ENCODE measurements at regions not wholly inside any gene's neighbourhood (a gene's known extent, or its start where the extent isn't known, plus 50 kb on each side); places are given as distances from the start of the nearest gene placed in this dataset.
"Not testable (repeated sequence)": the region's sequence is repeated elsewhere in the genome, so short reads cannot be mapped to it uniquely, and the experiment has no call there.

DNA sequence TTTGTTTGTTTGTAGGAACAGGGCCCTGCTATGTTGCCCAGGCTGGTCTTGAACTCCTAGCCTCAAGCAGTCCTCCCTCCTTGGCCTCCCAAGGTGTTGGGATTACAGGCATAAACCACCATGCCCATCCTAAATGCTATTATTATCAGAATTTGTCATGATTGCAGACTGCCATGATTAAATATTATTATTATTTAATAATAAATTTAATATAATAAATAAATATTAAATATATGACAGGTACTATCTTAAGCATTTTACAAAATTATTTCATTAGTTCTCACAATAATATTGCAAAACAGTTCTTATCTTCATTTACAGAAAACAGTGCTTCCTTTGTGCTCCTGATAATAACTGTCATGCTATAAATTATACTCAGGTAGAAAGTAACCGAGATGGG lies 133.4 kb upstream of the JADE1 start:
- Histone ChIP-seq H3K9me3 (ENCODE audit: control insufficient read depth, insufficient read depth, low read length) (no peaks in the 10 kb centered on the region), H3K36me3 (ENCODE audit: insufficient read depth, low read length) (no peaks in the 10 kb centered on the region), H3K9ac (ENCODE audit: low read depth, low read length) (no peak overlapping the region), H3K4me1 (ENCODE audit: insufficient read depth, low read length) (peaks cover 19% of the 10 kb centered on the region)

- Histone ChIP-seq H3K9me3 (ENCODE audit: control insufficient read depth, insufficient read depth, low read length) (no peaks in the 10 kb centered on the region), H3K36me3 (ENCODE audit: insufficient read depth, low read length) (no peaks in the 10 kb centered on the region), H3K9ac (ENCODE audit: low read depth, low read length) (no peak overlapping the region), H3K4me1 (ENCODE audit: insufficient read depth, low read length) (peaks cover 19% of the 10 kb centered on the region)
Observed at GRCh38 chr4:128675083-128675482, 134.4 kb upstream of the JADE1 start.

- not testable (repeated sequence) for H3K9me3 ChIP-seq (ENCODE audit: control insufficient read depth, insufficient read depth, low read length); H3K9ac ChIP-seq (ENCODE audit: low read depth, low read length); H3K36me3 ChIP-seq (ENCODE audit: insufficient read depth, low read length)
- H3K4me1 ChIP-seq (ENCODE audit: insufficient read depth, low read length), result peaks cover 13% of the 10 kb centered on the region
Observed at GRCh38 chr4:128673159-128673558, 136.3 kb upstream of the JADE1 start.

GRCh38 chr4:128672596-128672995 lies 136.9 kb upstream of the JADE1 start:
- H3K36me3 ChIP-seq (ENCODE audit: insufficient read depth, low read length); H3K9me3 ChIP-seq (ENCODE audit: control insufficient read depth, insufficient read depth, low read length): not testable (repeated sequence)

GRCh38 chr4:128670513-128670912 lies 139.0 kb upstream of the JADE1 start:
- H3K9ac ChIP-seq (ENCODE audit: low read depth, low read length), result no peak overlapping the region
- peaks cover 5% of the 10 kb centered on the region; the same call in 1 of the 2 replicates for H3K4me1 ChIP-seq (ENCODE audit: insufficient read depth, low read length)
- H3K9me3 ChIP-seq (ENCODE audit: control insufficient read depth, insufficient read depth, low read length), result 0 out of 2 replicates have a peak, but pooled peaks cover 2% of the 10 kb centered on the region
- no peaks in the 10 kb centered on the region for H3K36me3 ChIP-seq (ENCODE audit: insufficient read depth, low read length)

More at GRCh38 chr4:128672596-128672995, 136.9 kb upstream of the JADE1 start:
- not testable (repeated sequence) for H3K9ac ChIP-seq (ENCODE audit: low read depth, low read length)
- peaks cover 13% of the 10 kb centered on the region for H3K4me1 ChIP-seq (ENCODE audit: insufficient read depth, low read length)

DNA sequence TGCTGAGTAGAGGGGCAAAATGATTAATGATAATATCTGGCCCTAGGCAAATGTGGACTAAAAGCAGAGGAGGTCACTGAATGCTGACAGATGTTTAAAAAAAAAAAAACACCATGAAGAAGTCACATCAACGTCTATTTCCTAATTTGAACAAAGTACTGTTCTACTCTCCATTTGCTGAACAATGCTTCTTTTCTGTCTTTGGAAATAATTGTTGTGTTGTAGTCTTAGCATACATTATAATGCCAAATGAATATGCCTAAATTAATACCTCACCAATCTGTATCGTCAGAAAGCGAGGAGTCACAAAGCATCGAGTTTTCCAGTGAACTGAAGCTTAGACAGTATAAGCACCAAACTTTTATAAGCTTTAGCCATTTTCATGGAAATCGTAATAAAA lies 140.9 kb upstream of the JADE1 start:
- 0 out of 2 replicates have a peak, but pooled peaks cover 2% of the 10 kb centered on the region for H3K9me3 ChIP-seq (ENCODE audit: control insufficient read depth, insufficient read depth, low read length)
- no peaks in the 10 kb centered on the region for H3K4me1 ChIP-seq (ENCODE audit: insufficient read depth, low read length)
- no peak overlapping the region for H3K9ac ChIP-seq (ENCODE audit: low read depth, low read length)
- H3K36me3 ChIP-seq (ENCODE audit: insufficient read depth, low read length), result no peaks in the 10 kb centered on the region

DNA sequence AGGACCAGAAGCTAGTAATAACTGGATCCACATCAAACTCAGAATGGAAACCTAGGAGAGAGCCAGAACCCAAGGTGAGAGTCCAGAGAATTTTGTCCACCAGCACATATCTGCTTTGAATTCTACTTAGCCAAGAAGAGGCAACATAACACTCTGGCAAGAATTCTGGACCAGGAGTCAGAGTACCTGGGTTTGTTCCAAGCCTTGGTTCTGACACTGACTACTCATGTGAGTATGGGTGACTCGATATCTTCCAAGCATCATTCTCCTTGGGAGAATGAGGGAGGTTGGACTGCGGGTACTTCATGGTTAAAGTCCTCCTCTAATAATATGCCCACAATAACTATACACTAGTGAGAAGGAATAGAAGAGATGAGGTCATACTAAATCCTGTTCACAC lies 144.0 kb upstream of the JADE1 start:
- H3K9me3 ChIP-seq (ENCODE audit: control insufficient read depth, insufficient read depth, low read length), result 0 out of 2 replicates have a peak, but pooled peaks cover 2% of the 10 kb centered on the region

GRCh38 chr4:128663325-128663724 lies 146.2 kb upstream of the JADE1 start:
- H3K9ac ChIP-seq (ENCODE audit: low read depth, low read length), result no peak overlapping the region
- H3K9me3 ChIP-seq (ENCODE audit: control insufficient read depth, insufficient read depth, low read length), result 0 out of 2 replicates have a peak, but pooled peaks cover 2% of the 10 kb centered on the region
- no peaks in the 10 kb centered on the region for H3K36me3 ChIP-seq (ENCODE audit: insufficient read depth, low read length)
- H3K4me1 ChIP-seq (ENCODE audit: insufficient read depth, low read length), result no peaks in the 10 kb centered on the region

More for the DNA sequence above, 144.0 kb upstream of the JADE1 start:
- Histone ChIP-seq H3K9ac (ENCODE audit: low read depth, low read length) (no peak overlapping the region), H3K4me1 (ENCODE audit: insufficient read depth, low read length) (no peaks in the 10 kb centered on the region), H3K36me3 (ENCODE audit: insufficient read depth, low read length) (no peaks in the 10 kb centered on the region)

DNA sequence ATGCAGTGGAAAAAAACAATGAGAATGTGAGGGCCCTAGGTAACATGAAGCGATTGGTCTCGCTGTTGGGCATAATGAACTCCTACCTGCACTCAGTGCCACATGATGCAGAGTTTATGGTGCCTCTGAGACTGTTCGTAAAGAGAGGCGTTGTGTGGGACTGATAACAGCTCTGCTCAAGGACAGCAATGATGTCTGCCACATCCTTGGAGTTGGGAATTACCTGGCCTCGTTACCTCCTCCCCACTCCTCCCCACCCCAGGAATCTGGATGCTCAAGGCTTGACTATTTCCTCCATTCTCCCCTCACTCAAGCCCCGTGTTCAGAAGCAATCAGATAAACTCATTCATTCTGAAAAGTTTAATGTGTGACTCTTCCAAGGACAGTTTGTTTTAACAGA lies 148.0 kb upstream of the JADE1 start:
- H3K36me3 ChIP-seq (ENCODE audit: insufficient read depth, low read length), result no peaks in the 10 kb centered on the region
- no peak overlapping the region for H3K9ac ChIP-seq (ENCODE audit: low read depth, low read length)
- 0 out of 2 replicates have a peak, but pooled peaks cover 2% of the 10 kb centered on the region for H3K9me3 ChIP-seq (ENCODE audit: control insufficient read depth, insufficient read depth, low read length)
- H3K4me1 ChIP-seq (ENCODE audit: insufficient read depth, low read length), result no peaks in the 10 kb centered on the region

DNA sequence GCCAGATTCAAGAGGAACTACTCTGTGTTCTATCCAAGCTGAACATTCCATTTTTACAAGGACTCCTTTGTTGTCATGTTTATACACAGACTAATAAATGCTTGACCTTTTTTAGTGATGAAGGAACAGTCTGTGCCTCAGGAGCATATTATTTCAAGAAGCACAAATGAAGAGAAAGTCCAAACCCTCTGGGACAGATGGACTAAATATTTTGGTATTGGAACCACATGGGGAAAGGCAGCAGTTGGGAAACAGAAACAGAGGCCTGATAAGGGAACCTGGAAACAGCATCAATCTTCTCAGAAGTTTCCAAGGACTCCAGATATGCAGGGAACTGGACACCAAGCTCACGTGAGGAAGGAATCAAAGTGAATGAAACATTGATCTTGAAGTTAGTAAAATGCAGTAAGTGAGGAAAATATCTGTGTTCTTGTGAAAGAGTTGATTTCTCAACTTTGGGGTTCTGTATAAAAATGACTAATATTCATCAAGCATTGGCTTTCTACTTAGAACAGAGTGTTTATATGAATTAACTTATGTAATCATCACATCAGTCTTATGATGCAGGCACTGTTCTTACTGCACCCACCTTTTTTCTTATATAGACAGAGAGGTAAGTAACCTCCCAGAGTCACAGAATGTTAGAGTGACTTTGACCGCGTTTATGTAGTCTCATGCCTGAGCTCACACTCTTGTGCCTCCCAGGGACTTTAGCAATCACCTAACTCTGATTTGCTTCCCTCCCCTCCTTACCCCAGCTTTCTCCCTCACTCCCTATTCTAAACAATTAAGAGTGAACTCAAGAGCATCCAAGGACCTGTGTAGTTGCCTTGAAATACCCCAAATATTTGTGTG lies 148.9 kb upstream of the JADE1 start:
- no peaks in the 10 kb centered on the region for H3K4me1 ChIP-seq (ENCODE audit: insufficient read depth, low read length)
- H3K9me3 ChIP-seq (ENCODE audit: control insufficient read depth, insufficient read depth, low read length), result no peaks in the 10 kb centered on the region
- H3K36me3 ChIP-seq (ENCODE audit: insufficient read depth, low read length), result no peaks in the 10 kb centered on the region
- H3K9ac ChIP-seq (ENCODE audit: low read depth, low read length), result no peak overlapping the region

GRCh38 chr4:128658214-128658631 lies 151.3 kb upstream of the JADE1 start:
- H3K4me1 ChIP-seq (ENCODE audit: insufficient read depth, low read length), result peaks cover 7% of the 10 kb centered on the region
- H3K9me3 ChIP-seq (ENCODE audit: control insufficient read depth, insufficient read depth, low read length), result peaks cover 4% of the 10 kb centered on the region
- H3K9ac ChIP-seq (ENCODE audit: low read depth, low read length), result no peak overlapping the region
- H3K36me3 ChIP-seq (ENCODE audit: insufficient read depth, low read length), result no peaks in the 10 kb centered on the region

GRCh38 chr4:128657638-128658037 lies 151.9 kb upstream of the JADE1 start:
- Histone ChIP-seq H3K4me1 (ENCODE audit: insufficient read depth, low read length) (peaks cover 7% of the 10 kb centered on the region), H3K9ac (ENCODE audit: low read depth, low read length) (no peak overlapping the region), H3K9me3 (ENCODE audit: control insufficient read depth, insufficient read depth, low read length) (peaks cover 4% of the 10 kb centered on the region), H3K36me3 (ENCODE audit: insufficient read depth, low read length) (no peaks in the 10 kb centered on the region)

GRCh38 chr4:128654465-128654864 lies 155.0 kb upstream of the JADE1 start:
- Histone ChIP-seq H3K36me3 (ENCODE audit: insufficient read depth, low read length) (no peaks in the 10 kb centered on the region), H3K9ac (ENCODE audit: low read depth, low read length) (no peak overlapping the region), H3K4me1 (ENCODE audit: insufficient read depth, low read length) (peaks cover 13% of the 10 kb centered on the region), H3K9me3 (ENCODE audit: control insufficient read depth, insufficient read depth, low read length) (peaks cover 4% of the 10 kb centered on the region)

DNA sequence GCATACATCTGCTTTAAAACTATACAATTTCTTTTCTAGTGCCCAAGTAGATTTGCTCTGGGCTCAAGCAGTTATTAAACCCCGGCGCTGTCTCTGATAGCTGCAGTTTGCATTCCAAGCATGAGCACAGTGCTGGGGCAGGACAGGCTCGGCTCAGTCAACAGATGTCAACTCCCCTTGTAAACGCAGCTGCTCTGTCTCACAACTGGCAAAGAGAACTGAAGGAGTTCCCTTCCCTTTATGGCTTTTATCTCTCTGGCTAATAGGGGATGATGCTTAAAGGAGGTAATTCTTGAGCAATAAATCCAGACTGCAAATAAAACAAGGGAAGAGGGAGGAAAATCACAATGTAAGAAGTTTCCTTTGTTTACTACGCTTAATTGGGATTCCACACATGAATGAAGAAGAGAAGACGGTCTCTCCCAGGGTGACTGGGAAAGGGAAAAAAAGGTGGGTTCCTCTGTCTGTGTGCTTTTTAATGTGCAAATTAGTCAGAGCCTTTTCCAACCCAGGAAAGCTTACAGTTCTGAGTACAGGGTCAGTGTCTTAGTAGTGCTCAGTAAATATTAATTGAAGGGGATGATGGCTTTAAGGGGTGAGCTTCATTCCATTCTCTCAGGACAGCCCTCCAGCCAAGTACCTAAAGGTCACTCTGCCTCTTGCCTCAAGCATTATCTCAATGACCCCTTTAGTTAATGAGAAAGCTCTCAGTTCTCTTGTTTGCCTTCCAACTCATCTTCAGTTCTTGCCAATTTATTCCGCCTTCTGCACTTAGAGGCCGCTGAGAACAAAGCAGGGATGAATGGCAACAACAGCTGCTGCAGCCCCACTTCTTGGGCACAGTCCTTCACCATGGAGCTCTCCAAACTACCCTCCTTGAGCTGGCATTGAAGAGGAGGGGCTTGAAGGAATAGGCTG lies 155.7 kb upstream of the JADE1 start:
- H3K9me3 ChIP-seq (ENCODE audit: control insufficient read depth, insufficient read depth, low read length), result peaks cover 4% of the 10 kb centered on the region
- H3K36me3 ChIP-seq (ENCODE audit: insufficient read depth, low read length), result no peaks in the 10 kb centered on the region
- no peak overlapping the region for H3K9ac ChIP-seq (ENCODE audit: low read depth, low read length)
- peaks cover 19% of the 10 kb centered on the region for H3K4me1 ChIP-seq (ENCODE audit: insufficient read depth, low read length)
